Lower lobe of right lung (tissue), 2 donors: ENCODE measurements at regions not wholly inside any gene's neighbourhood (a gene's known extent, or its start where the extent isn't known, plus 50 kb on each side); places are given as distances from the start of the nearest gene placed in this dataset.

Experiments
- ATAC-seq, 2 donors: fragments of 200-7000 bp; cut with Tn5 transposase; one replicate each; pipeline ENCODE4 v1.9.1; 2020 to 2022; ENCODE audit warnings: mild to moderate bottlenecking in 2 of 2, moderate library complexity in 2 of 2
- DNase-seq: peaks from one replicate; pipeline ENCODE4 v3.0.0-alpha.2; 2020
- H3K27ac ChIP-seq: fragments of 200-600 bp; one replicate; pipeline ENCODE4 v1.8.0; 2022
- H3K27me3 ChIP-seq: fragments of 200-600 bp; one replicate; pipeline ENCODE4 v1.8.0; 2022; ENCODE audit warnings: low read depth
- H3K36me3 ChIP-seq: fragments of 200-600 bp; one replicate; pipeline ENCODE4 v1.8.0; 2022; ENCODE audit warnings: mild to moderate bottlenecking
- H3K4me1 ChIP-seq: fragments of 200-600 bp; one replicate; pipeline ENCODE4 v1.8.0; 2022
- H3K4me3 ChIP-seq: fragments of 200-600 bp; one replicate; pipeline ENCODE4 v1.8.0; 2022; ENCODE audit warnings: mild to moderate bottlenecking
- H3K9me3 ChIP-seq: fragments of 200-600 bp; one replicate; pipeline ENCODE4 v1.8.0; 2022
- CTCF ChIP-seq: fragments of 200-600 bp; IDR thresholded peaks from one replicate; pipeline ENCODE4 v1.8.0; 2022; ENCODE audit warnings: antibody characterized with exemption, mild to moderate bottlenecking
- intact Hi-C: fragments of 100-400 bp; cut with DNase I; formaldehyde crosslinking; loops from one replicate; pipeline ENCODE4 v1.11.0; 2022
- donor health status: DM: no; HTN: yes; CAD: no; lungs with severe emphysema.

GRCh38 chr2:16022548-16023240, 82.3 kb downstream of the MYCN start:
- H3K4me1 ChIP-seq: no peaks in the 10 kb centered on the region
- no peaks in the 10 kb centered on the region for H3K9me3 ChIP-seq
- H3K27ac ChIP-seq: no peak overlapping the region
- H3K4me3 ChIP-seq: no peak overlapping the region
- no peaks in the 10 kb centered on the region for H3K36me3 ChIP-seq
- no peaks in the 10 kb centered on the region for H3K27me3 ChIP-seq
- TF ChIP-seq CTCF: no peak
- ATAC-seq (no peak), DNase-seq (no peak)
- intact Hi-C loops: no loop called here

GRCh38 chr2:16021611-16022363, 81.4 kb downstream of the MYCN start:
- H3K4me1 ChIP-seq: no peaks in the 10 kb centered on the region
- H3K9me3 ChIP-seq: no peaks in the 10 kb centered on the region
- no peak for TF ChIP-seq CTCF
- H3K4me3 ChIP-seq: no peak overlapping the region
- no peaks in the 10 kb centered on the region for H3K27me3 ChIP-seq
- intact Hi-C loops: no loop called here
- ATAC-seq (peak; percentile 85), DNase-seq (no peak)
- no peak overlapping the region for H3K27ac ChIP-seq
- H3K36me3 ChIP-seq: no peaks in the 10 kb centered on the region

GRCh38 chr2:16020389-16021008, 80.1 kb downstream of the MYCN start:
- Histone ChIP-seq H3K4me3 (no peak overlapping the region), H3K36me3 (no peaks in the 10 kb centered on the region), H3K4me1 (no peaks in the 10 kb centered on the region), H3K27me3 (peaks cover under 1% of the 10 kb centered on the region), H3K27ac (no peak overlapping the region), H3K9me3 (no peaks in the 10 kb centered on the region)
- intact Hi-C loops: no loop called here
- no peak for TF ChIP-seq CTCF
- DNase-seq (no peak), ATAC-seq (no peak)

GRCh38 chr2:16019617-16020351, 79.4 kb downstream of the MYCN start:
- intact Hi-C loops: no loop called here
- Histone ChIP-seq H3K27me3 (peaks cover 8% of the 10 kb centered on the region), H3K9me3 (no peaks in the 10 kb centered on the region), H3K4me3 (no peak overlapping the region), H3K36me3 (no peaks in the 10 kb centered on the region), H3K4me1 (no peaks in the 10 kb centered on the region), H3K27ac (no peak overlapping the region)
- DNase-seq: no peak
- TF ChIP-seq CTCF: no peak
- no peak for ATAC-seq

- no peaks in the 10 kb centered on the region for H3K4me1 ChIP-seq
- H3K9me3 ChIP-seq: no peaks in the 10 kb centered on the region
- H3K4me3 ChIP-seq: no peak overlapping the region
- DNase-seq: no peak
- H3K27me3 ChIP-seq: peaks cover 14% of the 10 kb centered on the region
- intact Hi-C loops: no loop called here
- no peak for TF ChIP-seq CTCF
- H3K36me3 ChIP-seq: no peaks in the 10 kb centered on the region
- no peak overlapping the region for H3K27ac ChIP-seq
- no peak for ATAC-seq
These were observed 78.7 kb downstream of the MYCN start for GRCh38 chr2:16019060-16019480.
